ELF-1 (cell line): ENCODE measurements at regions not wholly inside any gene's neighbourhood (a gene's known extent, or its start where the extent isn't known, plus 50 kb on each side); places are given as distances from the start of the nearest gene placed in this dataset.

Experiments
- DNase-seq: peaks from one replicate; pipeline ENCODE4 v3.0.0-alpha.2; 2016; ENCODE audit warnings: low read depth, low spot score

DNA sequence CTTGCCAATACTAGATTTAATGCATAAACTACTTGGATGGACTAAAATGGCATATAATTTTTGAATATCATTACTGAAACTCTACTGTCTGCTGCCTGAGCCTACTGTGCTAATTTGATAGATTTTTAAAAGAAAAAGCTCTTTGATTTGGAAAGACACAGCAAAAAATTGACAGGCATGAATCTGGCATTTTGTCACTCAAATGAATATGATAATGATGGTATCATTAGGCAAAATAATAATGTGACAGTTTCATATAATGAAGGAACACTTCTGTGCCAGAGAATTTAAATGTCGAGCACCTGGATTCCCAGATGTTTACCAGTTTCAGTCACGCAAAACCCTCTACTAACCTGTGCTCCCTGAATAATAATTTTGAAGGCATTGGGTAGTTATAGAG is 60.0 kb upstream of the SLC13A1 start:
- DNase-seq = no peak
